Cardiac muscle cell (in vitro differentiated cells and primary cell): ENCODE measurements at regions not wholly inside any gene's neighbourhood (a gene's known extent, or its start where the extent isn't known, plus 50 kb on each side); places are given as distances from the start of the nearest gene placed in this dataset.

Experiments used
- DNase-seq, 2 donors: peaks; one replicate each; pipeline versions ENCODE4 v3.0.0 to v3.0.0-alpha.2; 2010 to 2017; ENCODE audit warnings: low read depth in 1 of 2, low spot score in 1 of 2
- H3K27ac ChIP-seq: fragments of 200-600 bp; sonication (generic); 2 replicates; pipeline ENCODE4 v1.5.1; 2016
- H3K27me3 ChIP-seq: fragments of 200-600 bp; sonication (generic); 2 replicates; pipeline ENCODE4 v1.6.0; 2016; ENCODE audit warnings: control low read depth
- H3K36me3 ChIP-seq: fragments of 200-600 bp; sonication (generic); 2 replicates; pipeline ENCODE4 v1.5.1; 2016; ENCODE audit warnings: control low read depth
- H3K4me1 ChIP-seq: fragments of 200-600 bp; sonication (generic); 2 replicates; pipeline ENCODE4 v1.8.1; 2017; ENCODE audit warnings: low read depth, mild to moderate bottlenecking, mixed run types
- H3K4me3 ChIP-seq: fragments of 200-600 bp; sonication (generic); 2 replicates; pipeline ENCODE4 v1.5.1; 2016; ENCODE audit warnings: mild to moderate bottlenecking
- H3K9me3 ChIP-seq: fragments of 200-600 bp; sonication (generic); 2 replicates; pipeline ENCODE4 v1.5.1; 2017; ENCODE audit warnings: low read depth, mild to moderate bottlenecking, control low read depth
- TF ChIP-seq, protein P1 (sequence below): IDR thresholded peaks from 2 replicates; pipeline ENCODE4 v1.5.1; 2012; ENCODE audit warnings: low read depth, mild to moderate bottlenecking, low read length

GRCh38 chr14:54166049-54166950 lies 209.7 kb upstream of the BMP4 start:
- TF ChIP-seq, protein P1, sequence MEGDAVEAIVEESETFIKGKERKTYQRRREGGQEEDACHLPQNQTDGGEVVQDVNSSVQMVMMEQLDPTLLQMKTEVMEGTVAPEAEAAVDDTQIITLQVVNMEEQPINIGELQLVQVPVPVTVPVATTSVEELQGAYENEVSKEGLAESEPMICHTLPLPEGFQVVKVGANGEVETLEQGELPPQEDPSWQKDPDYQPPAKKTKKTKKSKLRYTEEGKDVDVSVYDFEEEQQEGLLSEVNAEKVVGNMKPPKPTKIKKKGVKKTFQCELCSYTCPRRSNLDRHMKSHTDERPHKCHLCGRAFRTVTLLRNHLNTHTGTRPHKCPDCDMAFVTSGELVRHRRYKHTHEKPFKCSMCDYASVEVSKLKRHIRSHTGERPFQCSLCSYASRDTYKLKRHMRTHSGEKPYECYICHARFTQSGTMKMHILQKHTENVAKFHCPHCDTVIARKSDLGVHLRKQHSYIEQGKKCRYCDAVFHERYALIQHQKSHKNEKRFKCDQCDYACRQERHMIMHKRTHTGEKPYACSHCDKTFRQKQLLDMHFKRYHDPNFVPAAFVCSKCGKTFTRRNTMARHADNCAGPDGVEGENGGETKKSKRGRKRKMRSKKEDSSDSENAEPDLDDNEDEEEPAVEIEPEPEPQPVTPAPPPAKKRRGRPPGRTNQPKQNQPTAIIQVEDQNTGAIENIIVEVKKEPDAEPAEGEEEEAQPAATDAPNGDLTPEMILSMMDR: no peak

GRCh38 chr14:54168489-54168888 lies 211.9 kb upstream of the BMP4 start:
- Histone ChIP-seq H3K27me3 (no peaks in the 10 kb centered on the region), H3K36me3 (no peaks in the 10 kb centered on the region), H3K9me3 (no peaks in the 10 kb centered on the region), H3K4me1 (peaks cover 13% of the 10 kb centered on the region), H3K4me3 (no peak overlapping the region), H3K27ac (no peak overlapping the region)
- TF ChIP-seq, protein P1: no peak
- DNase-seq: no peak

More at GRCh38 chr14:54166049-54166950, 209.7 kb upstream of the BMP4 start:
- no peak overlapping the region for H3K27ac ChIP-seq
- no peak overlapping the region for H3K4me3 ChIP-seq
- H3K27me3 ChIP-seq: no peaks in the 10 kb centered on the region
- peaks cover 5% of the 10 kb centered on the region for H3K4me1 ChIP-seq
- H3K36me3 ChIP-seq: no peaks in the 10 kb centered on the region
- H3K9me3 ChIP-seq: no peaks in the 10 kb centered on the region
- no peak for DNase-seq

DNA sequence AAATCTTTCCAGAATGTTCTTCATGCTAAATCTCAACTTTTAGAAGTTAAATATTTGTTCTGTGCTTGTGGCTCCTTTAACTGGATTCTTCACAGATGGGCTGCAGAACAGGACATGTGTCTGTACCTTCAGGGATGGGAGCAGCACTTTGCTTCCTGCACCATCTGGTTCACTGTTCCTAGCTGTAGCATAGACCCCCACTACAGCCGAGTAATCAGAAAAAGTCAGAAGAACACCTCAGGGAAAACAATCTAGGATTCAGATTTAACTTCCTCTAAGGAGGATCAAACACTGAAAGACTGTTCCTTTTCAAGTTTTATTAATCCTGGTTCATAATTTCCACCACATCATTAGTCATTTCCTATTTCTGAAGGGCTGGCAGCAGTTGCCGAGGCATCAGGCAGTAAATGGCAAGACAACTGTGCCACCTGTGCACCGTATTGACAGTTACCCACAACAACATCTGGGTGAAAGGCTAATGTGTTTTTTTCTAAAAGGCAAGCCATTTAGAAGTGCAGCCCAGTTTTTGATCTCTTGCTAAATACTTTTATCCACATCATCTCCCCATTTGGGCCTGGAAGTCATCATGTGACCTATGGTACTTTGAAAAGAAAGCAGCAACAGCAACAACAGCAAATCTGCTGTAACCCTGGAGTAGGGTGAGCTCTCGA lies 212.8 kb upstream of the BMP4 start:
- Histone ChIP-seq H3K4me3 (no peak overlapping the region), H3K27ac (no peak overlapping the region), H3K9me3 (no peaks in the 10 kb centered on the region), H3K4me1 (peaks cover 13% of the 10 kb centered on the region), H3K27me3 (no peaks in the 10 kb centered on the region), H3K36me3 (no peaks in the 10 kb centered on the region)
- DNase-seq: no peak
- TF ChIP-seq, protein P1: no peak

DNA sequence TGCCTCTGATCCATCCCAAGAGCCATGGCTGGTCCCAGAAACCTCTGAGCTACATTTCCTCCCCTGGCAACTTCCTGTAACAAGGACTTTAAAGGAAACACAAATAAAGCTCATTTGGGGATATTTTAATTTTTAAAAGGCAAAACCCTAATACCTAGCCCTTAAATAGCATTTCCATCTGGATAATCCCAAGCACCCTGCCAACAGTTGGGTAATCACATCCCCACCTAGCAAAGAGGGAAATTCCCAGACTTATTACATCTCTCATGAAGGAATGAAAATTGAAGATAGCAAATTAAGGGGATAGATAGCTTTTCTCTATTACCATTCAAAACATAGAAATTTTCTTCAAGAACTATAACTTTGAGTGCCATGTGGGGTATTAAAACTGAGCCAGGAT lies 213.7 kb upstream of the BMP4 start:
- Histone ChIP-seq H3K4me3 (no peak overlapping the region), H3K27me3 (no peaks in the 10 kb centered on the region), H3K27ac (no peak overlapping the region), H3K4me1 (peaks cover 13% of the 10 kb centered on the region), H3K36me3 (no peaks in the 10 kb centered on the region), H3K9me3 (no peaks in the 10 kb centered on the region)
- no peak for DNase-seq
- TF ChIP-seq, protein P1: no peak

- no peak overlapping the region for H3K4me3 ChIP-seq
- H3K36me3 ChIP-seq: no peaks in the 10 kb centered on the region
- H3K9me3 ChIP-seq: no peaks in the 10 kb centered on the region
- TF ChIP-seq, protein P1: no peak
- H3K4me1 ChIP-seq: peaks cover 13% of the 10 kb centered on the region
- H3K27ac ChIP-seq: no peak overlapping the region
- H3K27me3 ChIP-seq: no peaks in the 10 kb centered on the region
- no peak for DNase-seq
These were observed 215.5 kb upstream of the BMP4 start for GRCh38 chr14:54172114-54172513.
